Astrocyte (in vitro differentiated cells and primary cell): ENCODE measurements at regions not wholly inside any gene's neighbourhood (a gene's known extent, or its start where the extent isn't known, plus 50 kb on each side); places are given as distances from the start of the nearest gene placed in this dataset.
A peak's percentile ranks its signal among the peaks of the same experiment; 100 is the strongest.

ENCODE experiments used
- DNase-seq: peaks from one replicate; pipeline ENCODE4 v3.0.0-alpha.2; 2010; ENCODE audit warnings: low read depth
- FAIRE-seq: peaks from 2 replicates; lab custom pipeline; 2011; peaks lifted over from hg19 to GRCh38; lab: Jason Lieb, UNC
- H2AFZ ChIP-seq: 2 replicates; pipeline ENCODE4 v1.6.0; 2012; ENCODE audit warnings: low read depth, low read length, inconsistent platforms
- H3K27ac ChIP-seq: 2 replicates; pipeline ENCODE4 v1.5.1; 2011; ENCODE audit warnings: low read depth, low read length, inconsistent platforms
- H3K27me3 ChIP-seq: 2 replicates; pipeline ENCODE4 v1.6.0; 2011; ENCODE audit warnings: low read length, inconsistent platforms; ENCODE audit not compliant: insufficient read depth
- H3K36me3 ChIP-seq: 2 replicates; pipeline ENCODE4 v1.5.1; 2011; ENCODE audit warnings: low read length, inconsistent platforms; ENCODE audit not compliant: insufficient read depth
- H3K4me1 ChIP-seq: 2 replicates; pipeline ENCODE4 v1.5.1; 2011; ENCODE audit warnings: low read length, inconsistent platforms; ENCODE audit not compliant: insufficient read depth
- H3K4me2 ChIP-seq: 2 replicates; pipeline ENCODE4 v1.6.0; 2012; ENCODE audit warnings: low read length, inconsistent platforms
- H3K4me3 ChIP-seq: 2 replicates; pipeline ENCODE4 v1.5.1; 2011; ENCODE audit warnings: low read depth, mild to moderate bottlenecking, low read length, inconsistent platforms; ENCODE audit not compliant: insufficient read depth
- H3K79me2 ChIP-seq: 2 replicates; pipeline ENCODE4 v1.6.0; 2012; ENCODE audit warnings: mild to moderate bottlenecking, low read length, inconsistent platforms; ENCODE audit not compliant: insufficient read depth
- H3K9ac ChIP-seq: 2 replicates; pipeline ENCODE4 v1.6.0; 2012; ENCODE audit warnings: mild to moderate bottlenecking, low read length, inconsistent platforms
- H3K9me3 ChIP-seq: 2 replicates; pipeline ENCODE4 v1.5.1; 2012; ENCODE audit warnings: low read depth, mild to moderate bottlenecking, low read length, inconsistent platforms; ENCODE audit not compliant: insufficient read depth
- H4K20me1 ChIP-seq: 2 replicates; pipeline ENCODE4 v1.6.0; 2012; ENCODE audit warnings: low read length, inconsistent platforms; ENCODE audit not compliant: insufficient read depth
- H3K27ac Mint-ChIP-seq: one replicate; pipeline ENCODE4 v1.8.0; 2021; ENCODE audit warnings: mild to moderate bottlenecking, mixed read lengths; ENCODE audit not compliant: unreplicated experiment
- H3K27me3 Mint-ChIP-seq: one replicate; pipeline ENCODE4 v1.8.0; 2021; ENCODE audit warnings: low read depth, mixed read lengths; ENCODE audit not compliant: unreplicated experiment
- H3K36me3 Mint-ChIP-seq: one replicate; pipeline ENCODE4 v1.8.0; 2021; ENCODE audit warnings: low read depth, mixed read lengths; ENCODE audit not compliant: unreplicated experiment
- H3K4me1 Mint-ChIP-seq: one replicate; pipeline ENCODE4 v1.8.0; 2021; ENCODE audit warnings: low read depth, mixed read lengths; ENCODE audit not compliant: unreplicated experiment
- H3K4me3 Mint-ChIP-seq: one replicate; pipeline ENCODE4 v1.8.0; 2021; ENCODE audit warnings: mild to moderate bottlenecking, moderate library complexity, mixed read lengths; ENCODE audit not compliant: unreplicated experiment
- H3K9me3 Mint-ChIP-seq: one replicate; pipeline ENCODE4 v1.8.0; 2021; ENCODE audit warnings: mild to moderate bottlenecking, mixed read lengths; ENCODE audit not compliant: unreplicated experiment
- CTCF ChIP-seq: IDR thresholded peaks from 2 replicates; pipeline ENCODE4 v1.5.1; 2011; ENCODE audit warnings: low read depth, mild to moderate bottlenecking, inconsistent platforms, low read length, moderate library complexity; ENCODE audit not compliant: insufficient read depth
- EZH2 ChIP-seq: IDR thresholded peaks from 2 replicates; pipeline ENCODE4 v1.6.1; 2012; ENCODE audit warnings: mild to moderate bottlenecking, low read length, inconsistent platforms; ENCODE audit not compliant: insufficient read depth

GRCh38 chr6:11389977-11390376, 147.6 kb upstream of the TMEM170B start:
- no peak for FAIRE-seq
- no peak overlapping the region for H3K9ac ChIP-seq
- no peak for TF ChIP-seq CTCF
- no peak for TF ChIP-seq EZH2
- no peak overlapping the region for H3K27ac ChIP-seq
- H3K4me2 ChIP-seq: no peak overlapping the region
- H3K27ac Mint-ChIP-seq: no peak overlapping the region
- no peaks in the 10 kb centered on the region for H4K20me1 ChIP-seq
- H3K27me3 Mint-ChIP-seq: no peaks in the 10 kb centered on the region
- DNase-seq: peak; percentile 84
- H3K4me3 Mint-ChIP-seq: no peak overlapping the region
- peaks cover 23% of the 10 kb centered on the region for H3K4me1 Mint-ChIP-seq
- H3K9me3 Mint-ChIP-seq: peaks cover 9% of the 10 kb centered on the region
- peaks cover 18% of the 10 kb centered on the region for H3K4me1 ChIP-seq
- H2AFZ ChIP-seq: no peak overlapping the region
- no peaks in the 10 kb centered on the region for H3K27me3 ChIP-seq
- H3K4me3 ChIP-seq: no peak overlapping the region
- H3K36me3 Mint-ChIP-seq: no peaks in the 10 kb centered on the region
- no peaks in the 10 kb centered on the region for H3K9me3 ChIP-seq
- H3K36me3 ChIP-seq: no peaks in the 10 kb centered on the region
- no peaks in the 10 kb centered on the region for H3K79me2 ChIP-seq

GRCh38 chr6:11388983-11389944, 148.3 kb upstream of the TMEM170B start:
- H3K9me3 Mint-ChIP-seq: peaks cover 9% of the 10 kb centered on the region
- H3K27me3 Mint-ChIP-seq: no peaks in the 10 kb centered on the region
- H3K9me3 ChIP-seq: no peaks in the 10 kb centered on the region
- H3K4me1 Mint-ChIP-seq: peaks cover 25% of the 10 kb centered on the region
- H3K36me3 ChIP-seq: no peaks in the 10 kb centered on the region
- no peaks in the 10 kb centered on the region for H4K20me1 ChIP-seq
- TF ChIP-seq CTCF (no peak), EZH2 (no peak)
- no peak overlapping the region for H3K27ac Mint-ChIP-seq
- no peak overlapping the region for H3K9ac ChIP-seq
- no peak overlapping the region for H2AFZ ChIP-seq
- H3K4me1 ChIP-seq: peaks cover 15% of the 10 kb centered on the region
- H3K4me2 ChIP-seq: no peak overlapping the region
- FAIRE-seq (no peak), DNase-seq (no peak)
- no peaks in the 10 kb centered on the region for H3K79me2 ChIP-seq
- H3K36me3 Mint-ChIP-seq: no peaks in the 10 kb centered on the region
- no peak overlapping the region for H3K4me3 ChIP-seq
- no peaks in the 10 kb centered on the region for H3K27me3 ChIP-seq
- no peak overlapping the region for H3K4me3 Mint-ChIP-seq
- H3K27ac ChIP-seq: no peak overlapping the region
